MM.1S (cell line): ENCODE measurements at regions not wholly inside any gene's neighbourhood (a gene's known extent, or its start where the extent isn't known, plus 50 kb on each side); places are given as distances from the start of the nearest gene placed in this dataset.

Source experiments
- DNase-seq: peaks from one replicate; pipeline ENCODE4 v3.0.0-alpha.2; 2015
- H2AFZ ChIP-seq: fragments of 300-600 bp; sonication (generic); 2 replicates; pipeline ENCODE4 v1.6.0; 2016; ENCODE audit warnings: antibody characterized with exemption, low read length
- H3F3A ChIP-seq: fragments of 300-600 bp; sonication (generic); 2 replicates; pipeline ENCODE4 v1.6.1; 2016; ENCODE audit warnings: mild to moderate bottlenecking, antibody characterized with exemption, low read length, moderate library complexity, mixed read lengths; ENCODE audit not compliant: insufficient read depth
- H3K27ac ChIP-seq: fragments of 300-600 bp; sonication (generic); 2 replicates; pipeline ENCODE4 v1.5.1; 2016; ENCODE audit warnings: mild to moderate bottlenecking, low read length
- H3K27me3 ChIP-seq: fragments of 300-600 bp; sonication (generic); replicated peaks from 2 replicates; pipeline ENCODE4 v1.6.0; 2016; ENCODE audit warnings: low read length; ENCODE audit not compliant: insufficient read depth
- H3K36me3 ChIP-seq: fragments of 300-600 bp; sonication (generic); replicated peaks from 2 replicates; pipeline ENCODE4 v1.6.1; 2016; ENCODE audit warnings: mild to moderate bottlenecking, low read length, mixed read lengths; ENCODE audit not compliant: insufficient read depth
- H3K4me1 ChIP-seq: fragments of 300-600 bp; sonication (generic); 2 replicates; pipeline ENCODE4 v1.6.1; 2016; ENCODE audit warnings: low read length, mixed read lengths
- H3K4me2 ChIP-seq: fragments of 300-600 bp; sonication (generic); 2 replicates; pipeline ENCODE4 v1.6.0; 2016; ENCODE audit warnings: low read depth, low read length
- H3K4me3 ChIP-seq: fragments of 300-600 bp; sonication (generic); 2 replicates; pipeline ENCODE4 v1.5.1; 2016; ENCODE audit warnings: low read length, mixed read lengths
- H3K79me2 ChIP-seq: fragments of 300-600 bp; sonication (generic); 2 replicates; pipeline ENCODE4 v1.6.1; 2016; ENCODE audit warnings: mixed run types, low read length, mixed read lengths
- H3K9ac ChIP-seq: fragments of 300-600 bp; sonication (generic); 2 replicates; pipeline ENCODE4 v1.6.1; 2016; ENCODE audit warnings: low read length, mixed read lengths
- H3K9me2 ChIP-seq: fragments of 300-600 bp; sonication (generic); replicated peaks from 2 replicates; pipeline ENCODE4 v1.6.1; 2016; ENCODE audit warnings: mild to moderate bottlenecking, low read length, mixed read lengths; ENCODE audit not compliant: insufficient read depth
- H3K9me3 ChIP-seq: fragments of 300-600 bp; sonication (generic); replicated peaks from 2 replicates; pipeline ENCODE4 v1.6.1; 2016; ENCODE audit warnings: mild to moderate bottlenecking, low read length, mixed read lengths; ENCODE audit not compliant: insufficient read depth
- H4K20me1 ChIP-seq: fragments of 300-600 bp; sonication (generic); 2 replicates; pipeline ENCODE4 v1.6.1; 2016; ENCODE audit warnings: mild to moderate bottlenecking, low read length, moderate library complexity, mixed read lengths; ENCODE audit not compliant: insufficient read depth
- EZH2 ChIP-seq: fragments of 300-600 bp; sonication (generic); optimal IDR thresholded peaks from 2 replicates; pipeline ENCODE3; 2017; ENCODE audit warnings: low read depth, mild to moderate bottlenecking, antibody characterized with exemption, low read length, mixed read lengths
- EZH2phosphoT487 ChIP-seq: fragments of 300-600 bp; sonication (generic); IDR thresholded peaks from 2 replicates; pipeline ENCODE4 v1.6.1; 2018; ENCODE audit warnings: antibody characterized with exemption, low read length
- TF ChIP-seq, protein P1 (sequence below): fragments of 300-600 bp; sonication (generic); IDR thresholded peaks from 2 replicates; pipeline ENCODE4 v1.5.1; 2016; ENCODE audit warnings: antibody characterized with exemption, low read length, mixed read lengths

DNA sequence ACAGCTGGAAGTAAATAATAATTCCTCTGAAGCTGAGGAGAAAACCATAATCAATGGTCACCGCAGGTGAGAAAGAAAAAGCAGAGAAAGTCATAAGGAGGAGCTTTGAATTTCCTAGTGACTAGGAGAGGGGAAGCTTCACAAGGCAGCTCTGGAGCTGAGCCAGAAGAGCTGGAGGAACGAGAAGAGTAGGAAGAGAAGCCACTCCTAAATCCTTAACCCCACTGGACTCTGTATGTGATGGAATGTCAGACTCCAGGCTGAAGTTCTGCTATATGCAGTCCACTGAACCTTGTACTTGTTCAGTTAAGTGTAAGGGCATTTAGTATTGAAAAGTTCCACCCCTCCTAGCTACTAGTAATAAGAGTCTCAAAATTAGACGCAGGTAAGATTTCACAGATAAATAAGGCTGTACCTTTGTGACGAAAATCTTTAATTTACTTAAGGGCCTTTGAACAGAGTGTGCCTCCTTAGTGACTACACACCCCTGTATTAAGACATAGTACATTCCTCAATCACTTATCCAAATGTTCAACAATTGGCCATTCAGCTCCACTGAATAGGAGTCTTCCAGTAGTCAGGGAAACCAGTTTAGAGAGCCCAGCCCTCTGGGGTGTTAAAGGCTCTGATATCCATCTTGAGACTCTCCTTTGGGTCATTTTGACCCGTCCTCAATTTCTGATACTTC is 71.4 kb upstream of the UFL1 start:
- H3K9me2 ChIP-seq: no peaks in the 10 kb centered on the region
- no peak overlapping the region for H3K27ac ChIP-seq
- H3K36me3 ChIP-seq: no peaks in the 10 kb centered on the region
- no peaks in the 10 kb centered on the region for H3K9me3 ChIP-seq
- H3K4me2 ChIP-seq: no peak overlapping the region
- DNase-seq: no peak
- TF ChIP-seq, protein P1, sequence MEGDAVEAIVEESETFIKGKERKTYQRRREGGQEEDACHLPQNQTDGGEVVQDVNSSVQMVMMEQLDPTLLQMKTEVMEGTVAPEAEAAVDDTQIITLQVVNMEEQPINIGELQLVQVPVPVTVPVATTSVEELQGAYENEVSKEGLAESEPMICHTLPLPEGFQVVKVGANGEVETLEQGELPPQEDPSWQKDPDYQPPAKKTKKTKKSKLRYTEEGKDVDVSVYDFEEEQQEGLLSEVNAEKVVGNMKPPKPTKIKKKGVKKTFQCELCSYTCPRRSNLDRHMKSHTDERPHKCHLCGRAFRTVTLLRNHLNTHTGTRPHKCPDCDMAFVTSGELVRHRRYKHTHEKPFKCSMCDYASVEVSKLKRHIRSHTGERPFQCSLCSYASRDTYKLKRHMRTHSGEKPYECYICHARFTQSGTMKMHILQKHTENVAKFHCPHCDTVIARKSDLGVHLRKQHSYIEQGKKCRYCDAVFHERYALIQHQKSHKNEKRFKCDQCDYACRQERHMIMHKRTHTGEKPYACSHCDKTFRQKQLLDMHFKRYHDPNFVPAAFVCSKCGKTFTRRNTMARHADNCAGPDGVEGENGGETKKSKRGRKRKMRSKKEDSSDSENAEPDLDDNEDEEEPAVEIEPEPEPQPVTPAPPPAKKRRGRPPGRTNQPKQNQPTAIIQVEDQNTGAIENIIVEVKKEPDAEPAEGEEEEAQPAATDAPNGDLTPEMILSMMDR: no peak
- no peak for TF ChIP-seq EZH2
- no peaks in the 10 kb centered on the region for H3K27me3 ChIP-seq
- H3K9ac ChIP-seq: no peak overlapping the region
- no peak overlapping the region for H3K4me3 ChIP-seq
- H3K4me1 ChIP-seq: no peaks in the 10 kb centered on the region
- no peaks in the 10 kb centered on the region for H3F3A ChIP-seq
- no peaks in the 10 kb centered on the region for H4K20me1 ChIP-seq
- no peaks in the 10 kb centered on the region for H3K79me2 ChIP-seq
- H2AFZ ChIP-seq: no peak overlapping the region

DNA sequence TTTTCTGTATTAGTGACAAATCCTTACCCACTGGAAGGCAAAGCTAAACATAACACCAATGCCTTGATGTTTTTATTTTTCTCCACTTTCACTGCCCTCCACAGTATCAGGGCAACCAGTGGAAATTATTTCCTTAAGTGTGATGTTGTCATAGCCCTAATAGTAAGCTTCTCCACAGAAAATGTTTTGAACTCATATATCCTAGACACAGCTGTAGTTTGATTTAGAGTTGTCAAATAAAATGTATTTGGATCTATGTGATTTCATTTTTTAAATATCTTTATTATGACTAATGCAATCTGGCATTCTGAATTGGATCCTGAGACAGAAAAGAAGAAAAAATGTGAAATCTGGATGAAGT is 70.9 kb upstream of the UFL1 start:
- no peak for DNase-seq
- Histone ChIP-seq H3K27me3 (no peaks in the 10 kb centered on the region), H3K36me3 (no peaks in the 10 kb centered on the region), H3F3A (no peaks in the 10 kb centered on the region), H3K79me2 (no peaks in the 10 kb centered on the region), H3K9me3 (no peaks in the 10 kb centered on the region), H3K4me1 (no peaks in the 10 kb centered on the region), H3K4me3 (no peak overlapping the region), H3K9ac (no peak overlapping the region), H3K9me2 (no peaks in the 10 kb centered on the region), H3K27ac (no peak overlapping the region), H2AFZ (no peak overlapping the region), H3K4me2 (no peak overlapping the region), H4K20me1 (no peaks in the 10 kb centered on the region)
- TF ChIP-seq EZH2phosphoT487: no peak
- TF ChIP-seq, protein P1: no peak
- TF ChIP-seq EZH2: no peak

DNA sequence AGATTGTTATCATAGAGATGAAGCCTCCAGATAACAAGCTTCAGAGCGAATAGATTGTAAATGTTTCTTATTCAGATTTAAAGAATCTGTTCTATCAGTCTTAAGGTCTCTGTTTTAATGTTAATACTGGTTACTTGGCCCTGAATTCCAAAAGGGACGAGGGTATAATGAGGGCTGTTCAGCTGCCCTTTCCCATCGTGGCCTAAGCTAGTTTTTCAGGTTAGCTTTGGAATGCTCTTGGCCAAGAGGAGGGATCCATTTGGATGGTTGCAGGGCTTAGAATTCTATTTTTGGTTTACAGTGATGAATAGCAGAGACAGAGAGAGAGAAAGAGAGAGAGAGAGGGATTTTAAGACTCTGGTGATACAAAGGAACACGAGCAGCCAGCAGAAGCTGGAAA is 62.8 kb upstream of the UFL1 start:
- H2AFZ ChIP-seq: no peak overlapping the region
- no peaks in the 10 kb centered on the region for H3K9me2 ChIP-seq

More for the DNA sequence above, 62.8 kb upstream of the UFL1 start:
- no peak for DNase-seq
- no peak overlapping the region for H3K4me2 ChIP-seq
- TF ChIP-seq EZH2phosphoT487: no peak
- no peak for TF ChIP-seq EZH2
- TF ChIP-seq, protein P1: no peak
- no peaks in the 10 kb centered on the region for H3K27me3 ChIP-seq
- H3K9ac ChIP-seq: no peak overlapping the region
- H3K4me3 ChIP-seq: no peak overlapping the region
- no peaks in the 10 kb centered on the region for H3F3A ChIP-seq
- H3K36me3 ChIP-seq: no peaks in the 10 kb centered on the region
- H3K9me3 ChIP-seq: no peaks in the 10 kb centered on the region
- H4K20me1 ChIP-seq: no peaks in the 10 kb centered on the region
- no peaks in the 10 kb centered on the region for H3K4me1 ChIP-seq
- H3K79me2 ChIP-seq: no peaks in the 10 kb centered on the region
- no peak overlapping the region for H3K27ac ChIP-seq
